ENCODE measurements at regions not wholly inside any gene's neighbourhood (a gene's known extent, or its start where the extent isn't known, plus 50 kb on each side); places are given as distances from the start of the nearest gene placed in this dataset.

DNA sequence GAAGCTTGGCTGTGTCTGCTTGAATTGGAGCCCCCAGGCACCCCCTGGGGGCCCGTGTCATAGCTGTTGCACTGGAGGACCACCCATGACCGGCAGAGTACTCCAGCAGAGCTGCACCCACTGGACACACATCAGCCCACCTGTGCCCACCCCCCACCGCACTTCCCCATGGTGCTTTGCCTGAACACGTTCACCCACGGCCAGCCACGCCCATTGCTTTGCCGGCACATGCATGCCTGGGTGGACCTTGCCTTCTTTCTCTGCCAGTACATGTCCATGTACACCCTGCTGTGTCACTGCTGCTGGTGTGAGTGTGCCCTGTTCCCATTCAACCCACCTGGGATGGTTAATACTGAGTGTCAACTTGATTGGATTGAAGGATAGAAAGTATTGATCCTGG, 88.7 kb downstream of the SAMD9 start:
- no peak for DNase-seq
- H3K79me2 ChIP-seq (ENCODE audit: low read length): no peaks in the 10 kb centered on the region
- H3K4me2 ChIP-seq (ENCODE audit: low read depth, low read length): no peak overlapping the region
- no peak overlapping the region for H3K27ac ChIP-seq (ENCODE audit: low read length)
- no peak overlapping the region for H3K4me3 ChIP-seq (ENCODE audit: low read length)
- no peaks in the 10 kb centered on the region for H3F3A ChIP-seq (ENCODE audit: insufficient read depth, low read length)
- H3K27me3 ChIP-seq (replicated peaks; ENCODE audit: insufficient read depth, low read length): no peaks in the 10 kb centered on the region
- H3K9me3 ChIP-seq (replicated peaks; ENCODE audit: insufficient read depth, low read length): no peaks in the 10 kb centered on the region
- no peaks in the 10 kb centered on the region for H3K36me3 ChIP-seq (replicated peaks; ENCODE audit: insufficient read depth, low read length)
- TF ChIP-seq, protein P1, sequence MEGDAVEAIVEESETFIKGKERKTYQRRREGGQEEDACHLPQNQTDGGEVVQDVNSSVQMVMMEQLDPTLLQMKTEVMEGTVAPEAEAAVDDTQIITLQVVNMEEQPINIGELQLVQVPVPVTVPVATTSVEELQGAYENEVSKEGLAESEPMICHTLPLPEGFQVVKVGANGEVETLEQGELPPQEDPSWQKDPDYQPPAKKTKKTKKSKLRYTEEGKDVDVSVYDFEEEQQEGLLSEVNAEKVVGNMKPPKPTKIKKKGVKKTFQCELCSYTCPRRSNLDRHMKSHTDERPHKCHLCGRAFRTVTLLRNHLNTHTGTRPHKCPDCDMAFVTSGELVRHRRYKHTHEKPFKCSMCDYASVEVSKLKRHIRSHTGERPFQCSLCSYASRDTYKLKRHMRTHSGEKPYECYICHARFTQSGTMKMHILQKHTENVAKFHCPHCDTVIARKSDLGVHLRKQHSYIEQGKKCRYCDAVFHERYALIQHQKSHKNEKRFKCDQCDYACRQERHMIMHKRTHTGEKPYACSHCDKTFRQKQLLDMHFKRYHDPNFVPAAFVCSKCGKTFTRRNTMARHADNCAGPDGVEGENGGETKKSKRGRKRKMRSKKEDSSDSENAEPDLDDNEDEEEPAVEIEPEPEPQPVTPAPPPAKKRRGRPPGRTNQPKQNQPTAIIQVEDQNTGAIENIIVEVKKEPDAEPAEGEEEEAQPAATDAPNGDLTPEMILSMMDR (IDR thresholded peaks at IDR 0.05; ENCODE audit: low read length): no peak
- TF ChIP-seq EZH2 (optimal IDR thresholded peaks at IDR 0.05; ENCODE audit: low read depth, low read length): no peak
- no peak for TF ChIP-seq EZH2phosphoT487 (IDR thresholded peaks at IDR 0.05; ENCODE audit: low read length)
- H3K9ac ChIP-seq (ENCODE audit: low read length): no peak overlapping the region
- no peaks in the 10 kb centered on the region for H3K9me2 ChIP-seq (replicated peaks; ENCODE audit: insufficient read depth, low read length)
- no peak overlapping the region for H2AFZ ChIP-seq (ENCODE audit: low read length)
- H3K4me1 ChIP-seq (ENCODE audit: low read length): no peaks in the 10 kb centered on the region
- no peaks in the 10 kb centered on the region for H4K20me1 ChIP-seq (ENCODE audit: insufficient read depth, low read length)

DNA sequence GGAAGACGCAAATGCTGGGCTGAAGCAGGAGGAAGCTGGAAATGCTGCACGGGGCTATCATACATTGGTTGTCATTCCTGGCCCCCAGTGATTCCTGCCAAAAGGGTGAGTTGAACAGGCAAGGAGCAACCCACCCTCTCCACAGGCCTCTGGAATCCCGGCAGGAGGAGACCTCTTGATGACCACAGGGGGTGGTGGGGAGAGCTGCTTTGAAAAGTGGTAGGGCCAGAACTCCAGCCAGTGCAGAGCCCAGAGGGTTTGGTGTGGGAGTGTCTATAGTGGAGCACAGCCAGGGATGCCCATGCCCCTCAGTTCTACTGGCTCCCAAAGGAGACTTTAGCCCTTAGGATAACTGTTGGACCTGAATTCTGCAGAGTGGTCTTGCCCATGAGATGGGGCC, 89.2 kb downstream of the SAMD9 start:
- TF ChIP-seq EZH2 (optimal IDR thresholded peaks at IDR 0.05; ENCODE audit: low read depth, low read length): no peak
- TF ChIP-seq, protein P1 (IDR thresholded peaks at IDR 0.05; ENCODE audit: low read length): no peak
- no peak for TF ChIP-seq EZH2phosphoT487 (IDR thresholded peaks at IDR 0.05; ENCODE audit: low read length)
- DNase-seq: no peak
- Histone ChIP-seq H3K27me3 (replicated peaks; ENCODE audit: insufficient read depth, low read length) (no peaks in the 10 kb centered on the region), H2AFZ (ENCODE audit: low read length) (no peak overlapping the region), H3K27ac (ENCODE audit: low read length) (no peak overlapping the region), H3K4me3 (ENCODE audit: low read length) (no peak overlapping the region), H3K9me2 (replicated peaks; ENCODE audit: insufficient read depth, low read length) (no peaks in the 10 kb centered on the region), H3K4me1 (ENCODE audit: low read length) (no peaks in the 10 kb centered on the region), H3K9ac (ENCODE audit: low read length) (no peak overlapping the region), H4K20me1 (ENCODE audit: insufficient read depth, low read length) (no peaks in the 10 kb centered on the region), H3K9me3 (replicated peaks; ENCODE audit: insufficient read depth, low read length) (no peaks in the 10 kb centered on the region), H3K36me3 (replicated peaks; ENCODE audit: insufficient read depth, low read length) (no peaks in the 10 kb centered on the region), H3K4me2 (ENCODE audit: low read depth, low read length) (no peak overlapping the region), H3F3A (ENCODE audit: insufficient read depth, low read length) (no peaks in the 10 kb centered on the region), H3K79me2 (ENCODE audit: low read length) (no peaks in the 10 kb centered on the region)

- Histone ChIP-seq H2AFZ (ENCODE audit: low read length) (no peak overlapping the region), H3K4me3 (ENCODE audit: low read length) (no peak overlapping the region), H3K79me2 (ENCODE audit: low read length) (no peaks in the 10 kb centered on the region), H3F3A (ENCODE audit: insufficient read depth, low read length) (no peaks in the 10 kb centered on the region), H3K4me2 (ENCODE audit: low read depth, low read length) (no peak overlapping the region), H3K4me1 (ENCODE audit: low read length) (no peaks in the 10 kb centered on the region), H3K9me2 (replicated peaks; ENCODE audit: insufficient read depth, low read length) (no peaks in the 10 kb centered on the region), H3K27me3 (replicated peaks; ENCODE audit: insufficient read depth, low read length) (no peaks in the 10 kb centered on the region), H3K27ac (ENCODE audit: low read length) (no peak overlapping the region), H3K9ac (ENCODE audit: low read length) (no peak overlapping the region), H4K20me1 (ENCODE audit: insufficient read depth, low read length) (no peaks in the 10 kb centered on the region), H3K9me3 (replicated peaks; ENCODE audit: insufficient read depth, low read length) (no peaks in the 10 kb centered on the region), H3K36me3 (replicated peaks; ENCODE audit: insufficient read depth, low read length) (no peaks in the 10 kb centered on the region)
- no peak for TF ChIP-seq EZH2 (optimal IDR thresholded peaks at IDR 0.05; ENCODE audit: low read depth, low read length)
- TF ChIP-seq EZH2phosphoT487 (IDR thresholded peaks at IDR 0.05; ENCODE audit: low read length): no peak
- TF ChIP-seq, protein P1 (IDR thresholded peaks at IDR 0.05; ENCODE audit: low read length): no peak
- DNase-seq: no peak
Observed at GRCh38 chr7:93027044-93027443, 90.7 kb downstream of the SAMD9 start.

Data from MM.1S (cell line).